H9 (cell line): ENCODE measurements at regions not wholly inside any gene's neighbourhood (a gene's known extent, or its start where the extent isn't known, plus 50 kb on each side); places are given as distances from the start of the nearest gene placed in this dataset.

ENCODE experiments used
- DNase-seq: peaks from one replicate; pipeline ENCODE4 v3.0.0-alpha.2; 2017
- H2AFZ ChIP-seq: one replicate; pipeline ENCODE4 v1.6.1; 2013; ENCODE audit warnings: mild to moderate bottlenecking, low read length, control low read depth, moderate library complexity
- H2AK5ac ChIP-seq: 2 replicates; pipeline ENCODE4 v1.6.1; 2013; ENCODE audit warnings: low read length, control low read depth, mixed read lengths; ENCODE audit not compliant: insufficient read length
- H2BK120ac ChIP-seq: one replicate; pipeline ENCODE4 v1.6.1; 2013; ENCODE audit warnings: low read depth, mild to moderate bottlenecking, low read length, control low read depth, inconsistent platforms; ENCODE audit not compliant: poor library complexity, severe bottlenecking
- H2BK12ac ChIP-seq: 2 replicates; pipeline ENCODE4 v1.6.1; 2013; ENCODE audit warnings: low read length, control low read depth, mixed read lengths, low read depth; ENCODE audit not compliant: insufficient read length
- H2BK15ac ChIP-seq: 2 replicates; pipeline ENCODE4 v1.6.1; 2013; ENCODE audit warnings: low read depth, low read length, control low read depth
- H2BK20ac ChIP-seq: one replicate; pipeline ENCODE4 v1.6.1; 2013; ENCODE audit warnings: low read depth, mild to moderate bottlenecking, low read length, control low read depth, inconsistent platforms; ENCODE audit not compliant: poor library complexity, severe bottlenecking
- H2BK5ac ChIP-seq: 2 replicates; pipeline ENCODE4 v1.6.1; 2013; ENCODE audit warnings: low read length, control low read depth, mixed read lengths; ENCODE audit not compliant: insufficient read length
- H3K14ac ChIP-seq: 2 replicates; pipeline ENCODE4 v1.6.1; 2013; ENCODE audit warnings: low read length, control low read depth; ENCODE audit not compliant: insufficient read depth
- H3K18ac ChIP-seq: 2 replicates; pipeline ENCODE4 v1.6.1; 2013; ENCODE audit warnings: low read depth, mild to moderate bottlenecking, mixed read lengths, low read length, control low read depth; ENCODE audit not compliant: insufficient read length
- H3K23ac ChIP-seq: 2 replicates; pipeline ENCODE4 v1.6.1; 2013; ENCODE audit warnings: low read length, control low read depth, mixed read lengths, low read depth; ENCODE audit not compliant: insufficient read length
- H3K23me2 ChIP-seq: 2 replicates; pipeline ENCODE4 v1.6.1; 2013; ENCODE audit warnings: low read depth, mild to moderate bottlenecking, mixed read lengths, low read length, control low read depth; ENCODE audit not compliant: insufficient read length, poor library complexity, severe bottlenecking
- H3K27ac ChIP-seq: 2 replicates; pipeline ENCODE4 v1.5.1; 2013; ENCODE audit warnings: low read length, control low read depth, mixed read lengths, low read depth; ENCODE audit not compliant: insufficient read length
- H3K27me3 ChIP-seq: 2 replicates; pipeline ENCODE4 v1.6.1; 2013; ENCODE audit warnings: low read length, control low read depth, inconsistent platforms; ENCODE audit not compliant: insufficient read depth
- H3K4ac ChIP-seq: 2 replicates; pipeline ENCODE4 v1.6.1; 2013; ENCODE audit warnings: low read depth, mild to moderate bottlenecking, control low read depth, inconsistent platforms, low read length, moderate library complexity
- H3K4me1 ChIP-seq: 2 replicates; pipeline ENCODE4 v1.6.1; 2013; ENCODE audit warnings: low read length, control low read depth, inconsistent platforms; ENCODE audit not compliant: insufficient read depth
- H3K4me2 ChIP-seq: 2 replicates; pipeline ENCODE4 v1.6.1; 2013; ENCODE audit warnings: low read length, control low read depth, mixed read lengths; ENCODE audit not compliant: insufficient read length, insufficient read depth
- H3K56ac ChIP-seq: 2 replicates; pipeline ENCODE4 v1.6.1; 2013; ENCODE audit warnings: low read depth, mild to moderate bottlenecking, mixed read lengths, low read length, control low read depth; ENCODE audit not compliant: insufficient read length
- H3K79me1 ChIP-seq: 2 replicates; pipeline ENCODE4 v1.6.1; 2013; ENCODE audit warnings: low read depth, mild to moderate bottlenecking, moderate library complexity, low read length, control low read depth, inconsistent platforms; ENCODE audit not compliant: insufficient read depth, poor library complexity, severe bottlenecking
- H3K79me2 ChIP-seq: 2 replicates; pipeline ENCODE4 v1.6.1; 2013; ENCODE audit warnings: low read length, control low read depth, inconsistent platforms; ENCODE audit not compliant: insufficient read depth
- H3K9ac ChIP-seq: 2 replicates; pipeline ENCODE4 v1.6.1; 2013; ENCODE audit warnings: low read length, control low read depth, mixed read lengths; ENCODE audit not compliant: insufficient read length; ENCODE audit errors: extremely low read depth
- H3K9me3 ChIP-seq: one replicate; pipeline ENCODE4 v1.6.1; 2013; ENCODE audit warnings: low read depth, low read length, inconsistent platforms; ENCODE audit not compliant: control insufficient read depth
- H3T11ph ChIP-seq: one replicate; pipeline ENCODE4 v1.6.1; 2013; ENCODE audit warnings: mild to moderate bottlenecking, low read length, control low read depth, inconsistent platforms
- H4K20me1 ChIP-seq: one replicate; pipeline ENCODE4 v1.6.1; 2013; ENCODE audit not compliant: control insufficient read depth, insufficient read length, insufficient read depth
- H4K5ac ChIP-seq: 2 replicates; pipeline ENCODE4 v1.6.1; 2013; ENCODE audit warnings: low read depth, mild to moderate bottlenecking, mixed read lengths, low read length, control low read depth; ENCODE audit not compliant: insufficient read length
- H4K8ac ChIP-seq: replicated peaks from 2 replicates; pipeline ENCODE4 v1.6.1; 2013; ENCODE audit warnings: low read length, control low read depth, mixed read lengths, low read depth; ENCODE audit not compliant: insufficient read length
- H4K91ac ChIP-seq: 2 replicates; pipeline ENCODE4 v1.6.1; 2013; ENCODE audit warnings: low read depth, mild to moderate bottlenecking, moderate library complexity, mixed read lengths, low read length, control low read depth; ENCODE audit not compliant: insufficient read length
- H3K27ac Mint-ChIP-seq, 3 experiments: 2 replicates in 2 of 3; 3 replicates in 1 of 3; pipeline ENCODE4 v1.8.0; 2020 to 2021; ENCODE audit warnings: mixed read lengths in 3 of 3, mild to moderate bottlenecking in 1 of 3, moderate library complexity in 1 of 3
- H3K27me3 Mint-ChIP-seq: 2 replicates; pipeline ENCODE4 v1.8.0; 2021; ENCODE audit warnings: low read depth, mild to moderate bottlenecking, moderate library complexity, mixed read lengths
- H3K36me3 Mint-ChIP-seq, 3 experiments: 2 replicates in 2 of 3; 3 replicates in 1 of 3; pipeline ENCODE4 v1.8.0; 2020 to 2021; ENCODE audit warnings: low read depth in 3 of 3, mixed read lengths in 3 of 3; ENCODE audit not compliant: insufficient read depth in 1 of 3
- H3K4me1 Mint-ChIP-seq, 2 experiments: 2 replicates each; pipeline ENCODE4 v1.8.0; 2020; ENCODE audit warnings: mixed read lengths in 2 of 2
- H3K4me3 Mint-ChIP-seq, 2 experiments: 2 replicates in 1 of 2; 3 replicates in 1 of 2; pipeline ENCODE4 v1.8.0; 2020 to 2021; ENCODE audit warnings: mild to moderate bottlenecking in 2 of 2, mixed read lengths in 2 of 2, moderate library complexity in 1 of 2
- H3K9me3 Mint-ChIP-seq, 2 experiments: 2 replicates in 1 of 2; 3 replicates in 1 of 2; pipeline ENCODE4 v1.8.0; 2020; ENCODE audit warnings: mild to moderate bottlenecking in 2 of 2, mixed read lengths in 2 of 2, moderate library complexity in 1 of 2
- CTCF ChIP-seq: fragments of 200-600 bp; sonication (generic); conservative IDR thresholded peaks from 3 replicates; pipeline ENCODE4 v1.8.0; 2021; ENCODE audit warnings: antibody characterized with exemption, mild to moderate bottlenecking
- WGBS: extraction: QIAGEN DNeasy Blood & Tissue Kit; methylation state at CpG from one replicate; pipeline ENCODE4 v1.1.7; 2013; ENCODE audit warnings: missing lambda C conversion rate, low lambda C conversion rate, mixed read lengths; ENCODE audit not compliant: insufficient read length; ENCODE audit errors: extremely low coverage; 5-methylcytosine and 5-hydroxymethylcytosine counted together

GRCh38 chr13:112322557-112322956 lies 53.6 kb upstream of the SPACA7 start:
- WGBS, result no CpG with 5 or more reads among the region's 12 CpGs
- Histone ChIP-seq H4K20me1 (no peaks in the 10 kb centered on the region), H2BK20ac (no peak overlapping the region), H4K5ac (no peak overlapping the region), H4K8ac (no peak overlapping the region), H3K4me1 (no peaks in the 10 kb centered on the region), H3K23me2 (no peaks in the 10 kb centered on the region), H2AFZ (no peak overlapping the region), H2AK5ac (no peak overlapping the region), H3K27ac (no peak overlapping the region), H3K4me2 (no peak overlapping the region), H3K18ac (no peak overlapping the region), H3K27me3 (no peaks in the 10 kb centered on the region), H3K79me1 (no peaks in the 10 kb centered on the region), H3K9ac (no peak overlapping the region), H3K9me3 (no peaks in the 10 kb centered on the region), H3K4ac (no peak overlapping the region), H3K56ac (no peak overlapping the region), H3K14ac (no peak overlapping the region; the same call in 1 of the 2 replicates), H2BK5ac (no peak overlapping the region), H3K79me2 (no peaks in the 10 kb centered on the region), H3K23ac (no peak overlapping the region), H4K91ac (no peak overlapping the region), H2BK12ac (no peak overlapping the region), H2BK15ac (no peak overlapping the region), H3T11ph (no peak overlapping the region), H2BK120ac (no peak overlapping the region)
- no peak for DNase-seq
- TF ChIP-seq CTCF, result no peak
- Mint-ChIP-seq H3K4me1 (peaks cover 4 to 16% of the 10 kb centered on the region in 2 experiments), H3K27me3 (peaks cover 52% of the 10 kb centered on the region), H3K9me3 (peaks cover 6 to 7% of the 10 kb centered on the region in 2 experiments; a peak in 4 of 5 replicates), H3K4me3 (no peak overlapping the region), H3K27ac (no peak overlapping the region), H3K36me3 (no peaks in the 10 kb centered on the region)
